Hepatocyte (in vitro differentiated cells): ENCODE measurements at regions not wholly inside any gene's neighbourhood (a gene's known extent, or its start where the extent isn't known, plus 50 kb on each side); places are given as distances from the start of the nearest gene placed in this dataset.
"Not testable (repeated sequence)": the region's sequence is repeated elsewhere in the genome, so short reads cannot be mapped to it uniquely, and the experiment has no call there.

Experiments
- EZH2 ChIP-seq: fragments of 200-600 bp; sonication (generic); IDR thresholded peaks from 2 replicates; pipeline ENCODE4 v1.6.1; 2016; ENCODE audit warnings: antibody characterized with exemption, mild to moderate bottlenecking, borderline replicate concordance
- EZH2phosphoT487 ChIP-seq: fragments of 200-600 bp; sonication (generic); IDR thresholded peaks from one replicate; pipeline ENCODE4 v1.6.1; 2018; ENCODE audit warnings: antibody characterized with exemption, mild to moderate bottlenecking, low read depth, moderate library complexity; ENCODE audit not compliant: unreplicated experiment, severe bottlenecking
- TF ChIP-seq, protein P1 (sequence below): fragments of 200-600 bp; sonication (generic); IDR thresholded peaks from 2 replicates; pipeline ENCODE4 v1.5.1; 2016; ENCODE audit warnings: antibody characterized with exemption, mild to moderate bottlenecking; ENCODE audit not compliant: poor library complexity

DNA sequence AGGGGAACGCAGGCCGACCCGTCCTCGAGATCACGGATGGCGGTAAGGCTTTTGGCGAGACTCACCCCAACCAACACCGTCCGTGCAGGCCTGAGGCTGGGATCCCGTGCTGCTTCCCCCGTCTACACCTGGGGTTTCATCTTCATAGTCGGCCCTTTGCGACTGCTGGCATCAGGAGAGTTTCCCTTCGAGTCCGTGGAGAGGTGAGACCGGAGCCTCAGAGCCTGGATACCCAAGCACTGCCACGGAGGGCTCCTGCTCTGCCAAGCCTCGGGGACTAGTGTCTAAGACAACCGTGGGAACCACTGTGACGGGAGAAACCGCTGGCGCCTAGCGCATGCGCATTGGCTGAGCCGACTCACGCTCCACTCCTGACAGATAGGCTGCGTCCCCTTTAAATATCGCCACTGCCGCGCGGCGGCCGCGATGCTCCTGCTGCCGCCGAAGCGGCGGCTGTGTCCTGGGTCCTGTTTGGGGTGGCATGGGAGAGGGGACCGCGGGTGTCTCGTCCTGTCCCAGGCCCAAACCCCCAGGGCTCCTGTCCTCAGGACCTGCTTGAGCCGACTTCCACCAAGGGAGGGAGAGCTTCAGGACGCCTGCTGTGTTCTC lies 706.1 kb upstream of the TPTE start:
- TF ChIP-seq, protein P1, sequence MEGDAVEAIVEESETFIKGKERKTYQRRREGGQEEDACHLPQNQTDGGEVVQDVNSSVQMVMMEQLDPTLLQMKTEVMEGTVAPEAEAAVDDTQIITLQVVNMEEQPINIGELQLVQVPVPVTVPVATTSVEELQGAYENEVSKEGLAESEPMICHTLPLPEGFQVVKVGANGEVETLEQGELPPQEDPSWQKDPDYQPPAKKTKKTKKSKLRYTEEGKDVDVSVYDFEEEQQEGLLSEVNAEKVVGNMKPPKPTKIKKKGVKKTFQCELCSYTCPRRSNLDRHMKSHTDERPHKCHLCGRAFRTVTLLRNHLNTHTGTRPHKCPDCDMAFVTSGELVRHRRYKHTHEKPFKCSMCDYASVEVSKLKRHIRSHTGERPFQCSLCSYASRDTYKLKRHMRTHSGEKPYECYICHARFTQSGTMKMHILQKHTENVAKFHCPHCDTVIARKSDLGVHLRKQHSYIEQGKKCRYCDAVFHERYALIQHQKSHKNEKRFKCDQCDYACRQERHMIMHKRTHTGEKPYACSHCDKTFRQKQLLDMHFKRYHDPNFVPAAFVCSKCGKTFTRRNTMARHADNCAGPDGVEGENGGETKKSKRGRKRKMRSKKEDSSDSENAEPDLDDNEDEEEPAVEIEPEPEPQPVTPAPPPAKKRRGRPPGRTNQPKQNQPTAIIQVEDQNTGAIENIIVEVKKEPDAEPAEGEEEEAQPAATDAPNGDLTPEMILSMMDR: not testable (repeated sequence)
- not testable (repeated sequence) for TF ChIP-seq EZH2phosphoT487, EZH2
